ENCODE measurements at regions not wholly inside any gene's neighbourhood (a gene's known extent, or its start where the extent isn't known, plus 50 kb on each side); places are given as distances from the start of the nearest gene placed in this dataset.

GRCh38 chr1:58119971-58120370 lies 426.6 kb downstream of the OMA1 start:
- Histone ChIP-seq H3K4me1 (ENCODE audit: control insufficient read depth in 1 of 2, insufficient read depth in 2 of 2, low read depth in 1 of 2, low read length in 1 of 2) (no peaks in the 10 kb centered on the region; a peak in 1 of 4 replicates), H4K20me1 (ENCODE audit: insufficient read depth) (no peaks in the 10 kb centered on the region), H3K27me3 (ENCODE audit: insufficient read depth) (no peaks in the 10 kb centered on the region), H2AFZ (ENCODE audit: low read depth) (no peak overlapping the region), H3K9me3 (no peaks in the 10 kb centered on the region), H3K79me2 (ENCODE audit: insufficient read depth) (no peaks in the 10 kb centered on the region), H3F3A (replicated peaks; ENCODE audit: insufficient read depth) (no peaks in the 10 kb centered on the region), H3K9me2 (no peaks in the 10 kb centered on the region), H3K4me2 (no peak overlapping the region), H3K27ac (ENCODE audit: low read depth in 2 of 2, low read length in 1 of 2) (no peak overlapping the region), H3K9ac (no peak overlapping the region), H3K4me3 (ENCODE audit: low read depth in 2 of 2, low read length in 1 of 2) (no peak overlapping the region), H3K36me3 (replicated peaks in 1 of 2; ENCODE audit: control insufficient read depth in 1 of 2, insufficient read depth in 2 of 2, low read length in 1 of 2) (no peaks in the 10 kb centered on the region)
- POLR2A ChIA-PET: no interaction called here
- WGBS (ENCODE audit: low lambda C conversion rate): 23% methylated on average over 2 of the region's 2 CpGs
- TF ChIP-seq RFX5 (IDR thresholded peaks at IDR 0.05; ENCODE audit: low read length): no peak
- no peak for TF ChIP-seq MAX (IDR thresholded peaks at IDR 0.05; ENCODE audit: low read depth)
- TF ChIP-seq SIN3A (IDR thresholded peaks at IDR 0.05; ENCODE audit: borderline replicate concordance, low read depth, low read length): no peak
- no peak for TF ChIP-seq PBX3 (IDR thresholded peaks at IDR 0.05)
- TF ChIP-seq FOXJ3 (CRISPR knock-in tag; IDR thresholded peaks at IDR 0.05): no peak
- TF ChIP-seq FOXM1 (IDR thresholded peaks at IDR 0.05; ENCODE audit: low read depth): no peak
- no peak for TF ChIP-seq MEF2A (IDR thresholded peaks at IDR 0.05; ENCODE audit: borderline replicate concordance, low read depth)
- DNase-seq: no peak
- CTCF ChIA-PET: no interaction called here

DNA sequence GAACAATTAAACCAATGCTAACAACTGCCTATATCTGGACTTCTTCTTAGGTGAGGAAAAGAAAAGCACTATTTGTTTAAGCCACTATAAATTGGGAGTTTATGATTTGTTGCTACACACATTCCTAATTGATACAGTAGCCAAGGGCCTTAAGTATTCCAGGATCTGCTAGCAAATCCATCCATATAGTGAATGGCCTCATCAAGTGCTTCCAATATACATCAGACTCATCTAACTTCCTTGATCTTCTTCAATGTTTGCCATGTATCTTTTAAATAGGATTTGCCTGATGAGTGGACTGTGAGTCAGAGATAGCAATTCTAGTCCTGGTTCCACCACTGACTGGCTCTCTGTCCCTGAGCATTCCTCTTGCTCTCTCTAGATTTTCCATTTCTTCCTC lies 430.2 kb downstream of the OMA1 start:
- Histone ChIP-seq H3F3A (replicated peaks; ENCODE audit: insufficient read depth) (no peaks in the 10 kb centered on the region), H3K4me2 (no peak overlapping the region), H3K27me3 (ENCODE audit: insufficient read depth) (no peaks in the 10 kb centered on the region), H2AFZ (ENCODE audit: low read depth) (no peak overlapping the region), H3K4me1 (ENCODE audit: control insufficient read depth in 1 of 2, insufficient read depth in 2 of 2, low read depth in 1 of 2, low read length in 1 of 2) (no peaks in the 10 kb centered on the region; a peak in 1 of 4 replicates), H3K9me3 (no peaks in the 10 kb centered on the region), H3K36me3 (replicated peaks in 1 of 2; ENCODE audit: control insufficient read depth in 1 of 2, insufficient read depth in 2 of 2, low read length in 1 of 2) (no peaks in the 10 kb centered on the region), H3K9ac (no peak overlapping the region), H3K4me3 (ENCODE audit: low read depth in 2 of 2, low read length in 1 of 2) (no peak overlapping the region), H3K79me2 (ENCODE audit: insufficient read depth) (no peaks in the 10 kb centered on the region), H3K27ac (ENCODE audit: low read depth in 2 of 2, low read length in 1 of 2) (no peak overlapping the region), H3K9me2 (no peaks in the 10 kb centered on the region), H4K20me1 (ENCODE audit: insufficient read depth) (no peaks in the 10 kb centered on the region)
- no peak for TF ChIP-seq USF2 (IDR thresholded peaks at IDR 0.05; ENCODE audit: borderline replicate concordance, low read depth, low read length)
- TF ChIP-seq, protein P1, sequence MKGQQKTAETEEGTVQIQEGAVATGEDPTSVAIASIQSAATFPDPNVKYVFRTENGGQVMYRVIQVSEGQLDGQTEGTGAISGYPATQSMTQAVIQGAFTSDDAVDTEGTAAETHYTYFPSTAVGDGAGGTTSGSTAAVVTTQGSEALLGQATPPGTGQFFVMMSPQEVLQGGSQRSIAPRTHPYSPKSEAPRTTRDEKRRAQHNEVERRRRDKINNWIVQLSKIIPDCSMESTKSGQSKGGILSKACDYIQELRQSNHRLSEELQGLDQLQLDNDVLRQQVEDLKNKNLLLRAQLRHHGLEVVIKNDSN (IDR thresholded peaks at IDR 0.05; ENCODE audit: borderline replicate concordance, low read depth): no peak
- no peak for TF ChIP-seq SIN3A (IDR thresholded peaks at IDR 0.05; ENCODE audit: borderline replicate concordance, low read depth, low read length)
- TF ChIP-seq CHD2 (IDR thresholded peaks at IDR 0.05; ENCODE audit: low read length, partially characterized antibody): no peak
- TF ChIP-seq FOXJ3 (CRISPR knock-in tag; IDR thresholded peaks at IDR 0.05): no peak
- TF ChIP-seq YY1 (IDR thresholded peaks at IDR 0.05; ENCODE audit: low read depth): no peak
- no peak for TF ChIP-seq IRF3 (IDR thresholded peaks at IDR 0.05; ENCODE audit: low read depth, low read length)
- TF ChIP-seq JUND (IDR thresholded peaks at IDR 0.05): no peak
- CTCF ChIA-PET: no interaction called here
- POLR2A ChIA-PET: no interaction called here
- no peak for DNase-seq

Data from SK-N-SH (cell line).